ENCODE measurements at regions not wholly inside any gene's neighbourhood (a gene's known extent, or its start where the extent isn't known, plus 50 kb on each side); places are given as distances from the start of the nearest gene placed in this dataset.
"Not testable (repeated sequence)": the region's sequence is repeated elsewhere in the genome, so short reads cannot be mapped to it uniquely, and the experiment has no call there.

- Histone ChIP-seq H3K36me3 (no peaks in the 10 kb centered on the region), H3K9ac (ENCODE audit: low read depth in 2 of 2, low read length in 2 of 2) (no peak overlapping the region), H3K4me1 (no peaks in the 10 kb centered on the region), H3K27me3 (no peaks in the 10 kb centered on the region), H3K27ac (no peak overlapping the region), H3K9me3 (no peaks in the 10 kb centered on the region), H3K4me3 (no peak overlapping the region)
- TF ChIP-seq, protein P1, sequence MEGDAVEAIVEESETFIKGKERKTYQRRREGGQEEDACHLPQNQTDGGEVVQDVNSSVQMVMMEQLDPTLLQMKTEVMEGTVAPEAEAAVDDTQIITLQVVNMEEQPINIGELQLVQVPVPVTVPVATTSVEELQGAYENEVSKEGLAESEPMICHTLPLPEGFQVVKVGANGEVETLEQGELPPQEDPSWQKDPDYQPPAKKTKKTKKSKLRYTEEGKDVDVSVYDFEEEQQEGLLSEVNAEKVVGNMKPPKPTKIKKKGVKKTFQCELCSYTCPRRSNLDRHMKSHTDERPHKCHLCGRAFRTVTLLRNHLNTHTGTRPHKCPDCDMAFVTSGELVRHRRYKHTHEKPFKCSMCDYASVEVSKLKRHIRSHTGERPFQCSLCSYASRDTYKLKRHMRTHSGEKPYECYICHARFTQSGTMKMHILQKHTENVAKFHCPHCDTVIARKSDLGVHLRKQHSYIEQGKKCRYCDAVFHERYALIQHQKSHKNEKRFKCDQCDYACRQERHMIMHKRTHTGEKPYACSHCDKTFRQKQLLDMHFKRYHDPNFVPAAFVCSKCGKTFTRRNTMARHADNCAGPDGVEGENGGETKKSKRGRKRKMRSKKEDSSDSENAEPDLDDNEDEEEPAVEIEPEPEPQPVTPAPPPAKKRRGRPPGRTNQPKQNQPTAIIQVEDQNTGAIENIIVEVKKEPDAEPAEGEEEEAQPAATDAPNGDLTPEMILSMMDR (IDR thresholded peaks at IDR 0.05) = no peak
- DNase-seq = no peak
- intact Hi-C loops (cut with DNase I) = no loop called here
Observed at GRCh38 chr18:65214456-65214855, 536.4 kb upstream of the CDH7 start.

GRCh38 chr18:65206551-65207260, 544.1 kb upstream of the CDH7 start:
- intact Hi-C loops (cut with DNase I) = no loop called here
- no peak overlapping the region for H3K9ac ChIP-seq (ENCODE audit: low read depth in 2 of 2, low read length in 2 of 2)
- no peaks in the 10 kb centered on the region for H3K36me3 ChIP-seq
- H3K27ac ChIP-seq = no peak overlapping the region
- H3K4me3 ChIP-seq = no peak overlapping the region
- no peaks in the 10 kb centered on the region for H3K27me3 ChIP-seq
- DNase-seq = no peak
- no peaks in the 10 kb centered on the region for H3K4me1 ChIP-seq
- TF ChIP-seq, protein P1 (IDR thresholded peaks at IDR 0.05) = no peak
- H3K9me3 ChIP-seq = no peaks in the 10 kb centered on the region

GRCh38 chr18:65202091-65202490, 548.7 kb upstream of the CDH7 start:
- H3K27ac ChIP-seq = no peak overlapping the region
- no peaks in the 10 kb centered on the region for H3K9me3 ChIP-seq
- TF ChIP-seq, protein P1 (IDR thresholded peaks at IDR 0.05) = no peak
- H3K9ac ChIP-seq (ENCODE audit: low read depth in 2 of 2, low read length in 2 of 2) = no peak overlapping the region
- DNase-seq = no peak
- intact Hi-C loops (cut with DNase I) = no loop called here
- no peaks in the 10 kb centered on the region for H3K4me1 ChIP-seq
- no peaks in the 10 kb centered on the region for H3K36me3 ChIP-seq
- no peaks in the 10 kb centered on the region for H3K27me3 ChIP-seq
- H3K4me3 ChIP-seq = no peak overlapping the region

GRCh38 chr18:65175681-65176080, 575.1 kb upstream of the CDH7 start:
- Histone ChIP-seq H3K9ac (ENCODE audit: low read depth in 2 of 2, low read length in 2 of 2) (no peak overlapping the region), H3K4me3 (no peak overlapping the region), H3K9me3 (no peaks in the 10 kb centered on the region), H3K36me3 (no peaks in the 10 kb centered on the region), H3K27ac (no peak overlapping the region), H3K27me3 (no peaks in the 10 kb centered on the region), H3K4me1 (no peaks in the 10 kb centered on the region)
- TF ChIP-seq, protein P1 (IDR thresholded peaks at IDR 0.05) = no peak
- intact Hi-C loops (cut with DNase I) = no loop called here
- DNase-seq = no peak

GRCh38 chr18:65162086-65162485, 588.7 kb upstream of the CDH7 start:
- H3K4me3 ChIP-seq; H3K9ac ChIP-seq (ENCODE audit: low read depth in 2 of 2, low read length in 2 of 2); DNase-seq; H3K27ac ChIP-seq; intact Hi-C loops (cut with DNase I); H3K27me3 ChIP-seq; H3K36me3 ChIP-seq; H3K9me3 ChIP-seq; H3K4me1 ChIP-seq: not testable (repeated sequence)

GRCh38 chr18:65146482-65147021, 604.3 kb upstream of the CDH7 start:
- Histone ChIP-seq H3K27me3 (no peaks in the 10 kb centered on the region), H3K9ac (ENCODE audit: low read depth in 2 of 2, low read length in 2 of 2) (no peak overlapping the region), H3K4me1 (no peaks in the 10 kb centered on the region), H3K36me3 (no peaks in the 10 kb centered on the region), H3K9me3 (no peaks in the 10 kb centered on the region), H3K4me3 (no peak overlapping the region), H3K27ac (no peak overlapping the region)
- no peak for DNase-seq
- intact Hi-C loops (cut with DNase I) = no loop called here
- TF ChIP-seq, protein P1 (IDR thresholded peaks at IDR 0.05) = no peak

Measured in colonic mucosa (tissue), 4 donors.